22Rv1 (cell line): ENCODE measurements at regions not wholly inside any gene's neighbourhood (a gene's known extent, or its start where the extent isn't known, plus 50 kb on each side); places are given as distances from the start of the nearest gene placed in this dataset.
"Not testable (repeated sequence)": the region's sequence is repeated elsewhere in the genome, so short reads cannot be mapped to it uniquely, and the experiment has no call there.

Experiments
- H3K27ac ChIP-seq: fragments of 450-650 bp; 2 replicates; pipeline ENCODE4 v1.5.1; 2017
- ZFX ChIP-seq: fragments of 450-650 bp; IDR thresholded peaks from 2 replicates; pipeline ENCODE4 v1.6.1; 2017; ENCODE audit warnings: antibody characterized with exemption, borderline replicate concordance
- TF ChIP-seq, protein P1 (sequence below): fragments of 450-650 bp; IDR thresholded peaks from 2 replicates; pipeline ENCODE4 v1.5.1; 2017; ENCODE audit warnings: mild to moderate bottlenecking

GRCh38 chr6:155883334-155883731, 427.7 kb upstream of the NOX3 start:
- TF ChIP-seq, protein P1, sequence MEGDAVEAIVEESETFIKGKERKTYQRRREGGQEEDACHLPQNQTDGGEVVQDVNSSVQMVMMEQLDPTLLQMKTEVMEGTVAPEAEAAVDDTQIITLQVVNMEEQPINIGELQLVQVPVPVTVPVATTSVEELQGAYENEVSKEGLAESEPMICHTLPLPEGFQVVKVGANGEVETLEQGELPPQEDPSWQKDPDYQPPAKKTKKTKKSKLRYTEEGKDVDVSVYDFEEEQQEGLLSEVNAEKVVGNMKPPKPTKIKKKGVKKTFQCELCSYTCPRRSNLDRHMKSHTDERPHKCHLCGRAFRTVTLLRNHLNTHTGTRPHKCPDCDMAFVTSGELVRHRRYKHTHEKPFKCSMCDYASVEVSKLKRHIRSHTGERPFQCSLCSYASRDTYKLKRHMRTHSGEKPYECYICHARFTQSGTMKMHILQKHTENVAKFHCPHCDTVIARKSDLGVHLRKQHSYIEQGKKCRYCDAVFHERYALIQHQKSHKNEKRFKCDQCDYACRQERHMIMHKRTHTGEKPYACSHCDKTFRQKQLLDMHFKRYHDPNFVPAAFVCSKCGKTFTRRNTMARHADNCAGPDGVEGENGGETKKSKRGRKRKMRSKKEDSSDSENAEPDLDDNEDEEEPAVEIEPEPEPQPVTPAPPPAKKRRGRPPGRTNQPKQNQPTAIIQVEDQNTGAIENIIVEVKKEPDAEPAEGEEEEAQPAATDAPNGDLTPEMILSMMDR, result no peak
- TF ChIP-seq ZFX, result no peak
- no peak overlapping the region for H3K27ac ChIP-seq

DNA sequence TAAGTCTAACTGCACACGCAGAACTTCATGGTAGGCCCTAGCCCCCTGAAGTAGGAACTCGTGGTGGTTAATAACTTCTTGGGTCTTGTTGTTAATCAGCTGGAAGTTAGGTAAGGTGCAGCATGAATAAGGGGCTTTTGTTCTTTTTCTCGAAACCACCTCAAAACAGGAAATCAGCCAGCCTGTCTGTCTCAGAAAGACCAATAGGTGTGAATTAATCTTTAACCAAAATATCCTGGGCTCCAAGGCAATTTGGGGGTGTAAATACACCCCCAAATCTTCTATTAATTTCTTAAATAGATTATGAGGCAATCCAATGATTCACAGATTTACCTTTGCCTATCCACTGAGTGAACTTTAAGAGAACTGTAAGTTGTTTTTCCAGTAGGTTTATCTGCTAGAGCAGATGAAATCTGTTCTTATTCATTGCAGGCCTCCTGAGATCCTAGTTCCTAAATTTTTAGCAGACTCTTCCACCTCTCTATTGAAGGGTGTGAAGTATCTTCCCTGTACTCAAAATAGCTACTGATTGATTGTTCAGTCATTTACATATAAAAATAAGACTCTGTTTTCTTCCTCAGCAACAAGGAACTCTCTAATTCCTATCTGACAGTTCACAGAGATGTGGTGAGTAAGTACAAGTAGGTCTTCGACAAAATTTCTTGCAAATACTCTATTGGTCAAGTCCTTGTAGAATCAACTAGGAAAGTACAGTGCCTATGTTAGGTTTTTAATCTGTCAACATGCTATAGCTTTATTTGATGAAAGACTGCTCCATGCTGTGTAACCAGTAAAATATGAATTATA, 427.1 kb upstream of the NOX3 start:
- TF ChIP-seq, protein P1, result no peak
- no peak overlapping the region for H3K27ac ChIP-seq

GRCh38 chr6:155881826-155882526, 426.3 kb upstream of the NOX3 start:
- no peak overlapping the region for H3K27ac ChIP-seq
- TF ChIP-seq ZFX, result no peak
- TF ChIP-seq, protein P1, result no peak

- no peak overlapping the region for H3K27ac ChIP-seq
- no peak for TF ChIP-seq ZFX
- TF ChIP-seq, protein P1, result no peak
Measured at GRCh38 chr6:155880900-155881299, 425.3 kb upstream of the NOX3 start.

DNA sequence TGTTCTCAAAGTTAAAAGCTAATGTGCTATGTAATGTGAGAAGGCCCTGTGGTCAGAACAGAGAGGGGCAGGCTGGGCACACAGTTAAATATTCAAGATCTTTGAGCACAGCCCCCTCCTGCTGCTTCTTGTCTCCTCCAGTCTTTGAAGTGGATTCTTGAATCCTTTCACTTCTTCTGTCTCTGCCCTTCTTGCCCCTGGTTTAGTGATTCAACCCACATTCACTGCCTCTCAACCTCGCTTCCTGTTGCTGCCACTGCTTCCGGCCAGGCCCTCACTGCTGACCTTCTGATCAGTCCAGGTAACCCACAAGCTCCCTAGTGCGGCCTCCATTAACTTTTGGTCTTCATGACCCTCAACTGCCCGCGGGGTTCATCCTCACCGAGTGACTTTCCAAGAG, 417.3 kb upstream of the NOX3 start:
- TF ChIP-seq, protein P1, result no peak
- H3K27ac ChIP-seq, result no peak overlapping the region

GRCh38 chr6:155867682-155868081, 412.0 kb upstream of the NOX3 start:
- no peak overlapping the region for H3K27ac ChIP-seq
- TF ChIP-seq ZFX, result no peak
- TF ChIP-seq, protein P1, result no peak

GRCh38 chr6:155866676-155867390, 411.2 kb upstream of the NOX3 start:
- H3K27ac ChIP-seq, result not testable (repeated sequence)
